ENCODE measurements at regions not wholly inside any gene's neighbourhood (a gene's known extent, or its start where the extent isn't known, plus 50 kb on each side); places are given as distances from the start of the nearest gene placed in this dataset.
"Not testable (repeated sequence)": the region's sequence is repeated elsewhere in the genome, so short reads cannot be mapped to it uniquely, and the experiment has no call there.

DNA sequence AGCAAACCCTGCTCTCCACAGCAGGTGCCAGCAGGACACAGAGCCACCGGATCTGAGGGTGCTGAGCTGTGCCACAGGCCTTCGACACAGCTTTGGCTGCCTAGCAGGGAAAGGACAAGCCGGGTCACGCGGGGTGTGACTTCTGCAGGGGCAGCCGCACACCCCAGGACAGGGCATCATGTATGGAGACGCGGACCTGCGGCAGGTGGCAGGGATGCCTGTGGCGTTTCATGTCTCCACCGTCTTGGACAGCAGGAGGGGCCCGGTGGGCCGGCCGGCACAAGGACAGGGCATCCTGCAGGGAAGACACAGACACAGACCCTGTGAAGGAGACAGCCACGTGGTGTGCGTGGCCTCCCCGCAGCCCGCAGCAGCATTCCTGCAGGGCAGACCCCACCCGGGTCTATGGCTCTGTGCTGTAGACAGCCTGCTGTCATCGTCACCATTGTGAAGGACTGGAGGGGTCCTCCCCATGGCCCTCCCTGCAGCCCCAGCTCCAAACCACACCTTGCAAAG lies 109.2 kb downstream of the PDGFA start:
- H3K9me2 ChIP-seq (replicated peaks; ENCODE audit: insufficient read depth): no peaks in the 10 kb centered on the region
- no peak for DNase-seq (ENCODE audit: low spot score)
- no peaks in the 10 kb centered on the region for H3K79me2 ChIP-seq
- H2AFZ ChIP-seq: no peak overlapping the region
- 91% methylated on average over 20 of the region's 20 CpGs for WGBS (ENCODE audit: low lambda C conversion rate, missing lambda C conversion rate)
- no peaks in the 10 kb centered on the region for H3K36me3 ChIP-seq (replicated peaks; ENCODE audit: insufficient read depth, low read depth)
- H3K4me1 ChIP-seq (ENCODE audit: insufficient read depth): peaks cover 9% of the 10 kb centered on the region
- no peaks in the 10 kb centered on the region for H4K20me1 ChIP-seq (ENCODE audit: insufficient read depth, poor library complexity, severe bottlenecking)
- TF ChIP-seq, protein P1, sequence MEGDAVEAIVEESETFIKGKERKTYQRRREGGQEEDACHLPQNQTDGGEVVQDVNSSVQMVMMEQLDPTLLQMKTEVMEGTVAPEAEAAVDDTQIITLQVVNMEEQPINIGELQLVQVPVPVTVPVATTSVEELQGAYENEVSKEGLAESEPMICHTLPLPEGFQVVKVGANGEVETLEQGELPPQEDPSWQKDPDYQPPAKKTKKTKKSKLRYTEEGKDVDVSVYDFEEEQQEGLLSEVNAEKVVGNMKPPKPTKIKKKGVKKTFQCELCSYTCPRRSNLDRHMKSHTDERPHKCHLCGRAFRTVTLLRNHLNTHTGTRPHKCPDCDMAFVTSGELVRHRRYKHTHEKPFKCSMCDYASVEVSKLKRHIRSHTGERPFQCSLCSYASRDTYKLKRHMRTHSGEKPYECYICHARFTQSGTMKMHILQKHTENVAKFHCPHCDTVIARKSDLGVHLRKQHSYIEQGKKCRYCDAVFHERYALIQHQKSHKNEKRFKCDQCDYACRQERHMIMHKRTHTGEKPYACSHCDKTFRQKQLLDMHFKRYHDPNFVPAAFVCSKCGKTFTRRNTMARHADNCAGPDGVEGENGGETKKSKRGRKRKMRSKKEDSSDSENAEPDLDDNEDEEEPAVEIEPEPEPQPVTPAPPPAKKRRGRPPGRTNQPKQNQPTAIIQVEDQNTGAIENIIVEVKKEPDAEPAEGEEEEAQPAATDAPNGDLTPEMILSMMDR (IDR thresholded peaks at IDR 0.05; ENCODE audit: poor library complexity): no peak
- TF ChIP-seq EZH2 (IDR thresholded peaks at IDR 0.05; ENCODE audit: borderline replicate concordance): no peak
- TF ChIP-seq EZH2phosphoT487 (IDR thresholded peaks at IDR 0.05; ENCODE audit: low read depth, severe bottlenecking, unreplicated experiment): no peak
- no peak overlapping the region for H3K4me2 ChIP-seq
- no peaks in the 10 kb centered on the region for H3K27me3 ChIP-seq
- no peak overlapping the region for H3K27ac ChIP-seq
- H3K9me3 ChIP-seq (ENCODE audit: low read depth): no peaks in the 10 kb centered on the region
- no peak overlapping the region for H3K4me3 ChIP-seq

DNA sequence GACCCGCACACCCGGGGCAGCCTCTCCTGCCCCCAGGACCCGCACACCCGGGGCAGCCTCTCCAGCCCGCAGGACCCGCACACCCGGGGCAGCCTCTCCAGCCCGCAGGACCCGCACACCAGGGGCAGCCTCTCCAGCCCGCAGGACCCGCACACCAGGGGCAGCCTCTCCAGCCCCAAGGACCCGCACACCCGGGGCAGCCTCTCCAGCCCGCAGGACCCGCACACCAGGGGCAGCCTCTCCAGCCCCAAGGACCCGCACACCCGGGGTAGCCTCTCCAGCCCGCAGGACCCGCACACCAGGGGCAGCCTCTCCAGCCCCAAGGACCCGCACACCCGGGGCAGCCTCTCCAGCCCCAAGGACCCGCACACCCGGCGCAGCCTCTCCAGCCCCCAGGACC lies 108.5 kb downstream of the PDGFA start:
- WGBS (ENCODE audit: low lambda C conversion rate, missing lambda C conversion rate): no CpG with 5 or more reads among the region's 24 CpGs
- DNase-seq (ENCODE audit: low spot score); H3K27me3 ChIP-seq; H3K9me3 ChIP-seq (ENCODE audit: low read depth); H3K27ac ChIP-seq; H3K4me1 ChIP-seq (ENCODE audit: insufficient read depth); H4K20me1 ChIP-seq (ENCODE audit: insufficient read depth, poor library complexity, severe bottlenecking); H3K4me3 ChIP-seq; H3K4me2 ChIP-seq; H3K9me2 ChIP-seq (replicated peaks; ENCODE audit: insufficient read depth); H3K36me3 ChIP-seq (replicated peaks; ENCODE audit: insufficient read depth, low read depth); H2AFZ ChIP-seq; H3K79me2 ChIP-seq: not testable (repeated sequence)

DNA sequence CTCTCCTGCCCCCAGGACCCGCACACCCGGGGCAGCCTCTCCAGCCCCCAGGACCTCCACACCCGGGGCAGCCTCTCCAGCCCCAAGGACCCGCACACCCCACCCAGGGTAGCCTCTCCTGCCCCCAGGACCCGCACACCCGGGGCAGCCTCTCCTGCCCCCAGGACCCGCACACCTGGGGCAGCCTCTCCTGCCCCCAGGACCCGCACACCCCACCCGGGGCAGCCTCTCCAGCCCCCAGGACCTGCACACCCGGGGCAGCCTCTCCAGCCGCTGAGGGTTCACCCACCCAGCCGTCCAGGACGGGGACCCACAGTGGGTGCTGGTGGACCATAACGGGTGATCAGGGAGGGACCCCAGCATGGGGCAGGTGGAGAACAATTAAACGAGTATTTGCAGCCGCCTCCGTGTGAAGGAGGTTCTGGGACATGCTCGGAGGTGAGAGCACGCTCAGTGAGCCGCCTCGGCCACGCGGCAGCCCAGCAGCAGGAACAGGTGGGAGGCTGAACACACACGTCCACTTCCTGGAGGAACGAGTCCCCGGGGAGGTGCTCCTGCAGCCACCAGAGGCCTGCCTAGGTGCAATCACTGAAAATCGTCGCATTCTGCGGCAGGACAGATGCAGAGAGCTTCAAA lies 107.9 kb downstream of the PDGFA start:
- no peaks in the 10 kb centered on the region for H4K20me1 ChIP-seq (ENCODE audit: insufficient read depth, poor library complexity, severe bottlenecking)
- H3K9me2 ChIP-seq (replicated peaks; ENCODE audit: insufficient read depth): no peaks in the 10 kb centered on the region
- no peaks in the 10 kb centered on the region for H3K27me3 ChIP-seq
- H3K27ac ChIP-seq: no peak overlapping the region
- H3K4me3 ChIP-seq: no peak overlapping the region
- H3K4me2 ChIP-seq: no peak overlapping the region
- H3K79me2 ChIP-seq: no peaks in the 10 kb centered on the region
- no peaks in the 10 kb centered on the region for H3K4me1 ChIP-seq (ENCODE audit: insufficient read depth)
- 90% methylated on average over 23 of the region's 29 CpGs for WGBS (ENCODE audit: low lambda C conversion rate, missing lambda C conversion rate)
- H2AFZ ChIP-seq: no peak overlapping the region
- TF ChIP-seq, protein P1 (IDR thresholded peaks at IDR 0.05; ENCODE audit: poor library complexity): no peak
- TF ChIP-seq EZH2phosphoT487 (IDR thresholded peaks at IDR 0.05; ENCODE audit: low read depth, severe bottlenecking, unreplicated experiment) (no peak), EZH2 (IDR thresholded peaks at IDR 0.05; ENCODE audit: borderline replicate concordance) (no peak)
- no peaks in the 10 kb centered on the region for H3K36me3 ChIP-seq (replicated peaks; ENCODE audit: insufficient read depth, low read depth)
- H3K9me3 ChIP-seq (ENCODE audit: low read depth): no peaks in the 10 kb centered on the region
- no peak for DNase-seq (ENCODE audit: low spot score)

DNA sequence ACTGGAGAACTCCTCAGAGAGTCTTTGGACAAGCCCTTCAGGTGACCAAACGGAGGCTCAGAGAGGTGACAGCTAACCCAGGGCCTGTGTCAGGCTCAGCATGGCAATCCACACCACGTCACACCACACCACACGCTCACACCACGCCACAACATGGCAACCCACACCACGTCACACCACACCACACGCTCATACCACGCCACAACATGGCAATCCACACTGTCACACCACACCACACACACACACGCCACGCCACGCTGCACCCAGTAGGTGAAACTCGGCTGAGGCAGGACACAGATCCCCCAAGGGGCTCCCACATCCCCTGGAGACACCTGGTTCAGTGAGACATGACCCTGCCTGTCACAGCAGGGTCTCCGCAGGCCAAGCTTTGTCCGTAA lies 107.3 kb downstream of the PDGFA start:
- no peaks in the 10 kb centered on the region for H3K79me2 ChIP-seq
- H3K9me2 ChIP-seq (replicated peaks; ENCODE audit: insufficient read depth): no peaks in the 10 kb centered on the region
- TF ChIP-seq, protein P1 (IDR thresholded peaks at IDR 0.05; ENCODE audit: poor library complexity): no peak
- TF ChIP-seq EZH2phosphoT487 (IDR thresholded peaks at IDR 0.05; ENCODE audit: low read depth, severe bottlenecking, unreplicated experiment) (no peak), EZH2 (IDR thresholded peaks at IDR 0.05; ENCODE audit: borderline replicate concordance) (no peak)
- no peak overlapping the region for H3K4me3 ChIP-seq
- no peaks in the 10 kb centered on the region for H3K36me3 ChIP-seq (replicated peaks; ENCODE audit: insufficient read depth, low read depth)
- no peak overlapping the region for H2AFZ ChIP-seq
- WGBS (ENCODE audit: low lambda C conversion rate, missing lambda C conversion rate): 97% methylated on average over 13 of the region's 13 CpGs
- no peak for DNase-seq (ENCODE audit: low spot score)
- H3K27me3 ChIP-seq: no peaks in the 10 kb centered on the region
- H3K27ac ChIP-seq: no peak overlapping the region
- H3K4me2 ChIP-seq: no peak overlapping the region
- no peaks in the 10 kb centered on the region for H4K20me1 ChIP-seq (ENCODE audit: insufficient read depth, poor library complexity, severe bottlenecking)
- no peaks in the 10 kb centered on the region for H3K4me1 ChIP-seq (ENCODE audit: insufficient read depth)
- no peaks in the 10 kb centered on the region for H3K9me3 ChIP-seq (ENCODE audit: low read depth)

Data from hepatocyte (in vitro differentiated cells).